Ascending aorta (tissue), 2 donors: ENCODE measurements at regions not wholly inside any gene's neighbourhood (a gene's known extent, or its start where the extent isn't known, plus 50 kb on each side); places are given as distances from the start of the nearest gene placed in this dataset.

Experiments
- DNase-seq, 2 donors: peaks; one replicate each; pipeline ENCODE4 v3.0.0-alpha.2; 2019; ENCODE audit warnings: low spot score in 2 of 2
- H3K27ac ChIP-seq, 2 donors: fragments of 200-600 bp; sonication (generic); one replicate each; pipeline ENCODE4 v1.5.1; 2016 to 2017; ENCODE audit warnings: mild to moderate bottlenecking in 1 of 2
- H3K27me3 ChIP-seq: fragments of 200-600 bp; sonication (generic); one replicate; pipeline ENCODE4 v1.5.1; 2017
- H3K36me3 ChIP-seq, 2 donors: fragments of 200-600 bp; sonication (generic); one replicate each; pipeline ENCODE4 v1.5.1; 2016
- H3K4me1 ChIP-seq, 2 donors: fragments of 200-600 bp; sonication (generic); one replicate each; pipeline ENCODE4 v1.5.1; 2016 to 2017; ENCODE audit warnings: mild to moderate bottlenecking in 1 of 2
- H3K4me3 ChIP-seq, 2 donors: fragments of 200-600 bp; sonication (generic); one replicate each; pipeline ENCODE4 v1.5.1; 2016 to 2017; ENCODE audit warnings: mild to moderate bottlenecking in 1 of 2
- H3K9me3 ChIP-seq, 2 donors: fragments of 200-600 bp; sonication (generic); one replicate each; pipeline ENCODE4 v1.5.1; 2016
- CTCF ChIP-seq, 3 experiments: fragments of 200-600 bp in 2 of 3; fragments of 450-650 bp in 1 of 3; sonication (generic) in 2 of 3; IDR thresholded peaks; one replicate each; pipeline ENCODE4 v1.5.1; 2016 to 2019; ENCODE audit warnings: antibody characterized with exemption in 3 of 3, mild to moderate bottlenecking in 1 of 3, moderate library complexity in 1 of 3
- intact Hi-C: fragments of 100-400 bp; cut with DNase I; formaldehyde crosslinking; loops from one replicate; pipeline ENCODE4 v1.15.1; 2023

GRCh38 chr1:175808573-175808972, 65.2 kb upstream of the TNR start:
- H3K36me3 ChIP-seq = no peaks in the 10 kb centered on the region
- intact Hi-C loops = no loop called here
- no peaks in the 10 kb centered on the region for H3K27me3 ChIP-seq
- H3K4me1 ChIP-seq = peaks cover 0 to 6% of the 10 kb centered on the region in 2 donors
- TF ChIP-seq CTCF (IDR thresholded peaks at IDR 0.05) = peak in 1 of 3 experiments; percentile 11
- DNase-seq = no peak
- H3K27ac ChIP-seq = no peak overlapping the region
- peaks cover 0 to 4% of the 10 kb centered on the region in 2 donors for H3K9me3 ChIP-seq
- no peak overlapping the region for H3K4me3 ChIP-seq

GRCh38 chr1:175804561-175804960, 61.2 kb upstream of the TNR start:
- Histone ChIP-seq H3K9me3 (no peaks in the 10 kb centered on the region), H3K27me3 (no peaks in the 10 kb centered on the region), H3K27ac (no peak overlapping the region), H3K4me1 (peaks cover 0 to 6% of the 10 kb centered on the region in 2 donors), H3K4me3 (no peak overlapping the region), H3K36me3 (no peaks in the 10 kb centered on the region)
- intact Hi-C loops = no loop called here
- TF ChIP-seq CTCF (IDR thresholded peaks at IDR 0.05) = no peak
- DNase-seq = no peak

- no peaks in the 10 kb centered on the region for H3K9me3 ChIP-seq
- H3K36me3 ChIP-seq = no peaks in the 10 kb centered on the region
- no peak overlapping the region for H3K4me3 ChIP-seq
- peak overlapping the region in 1 of 2 donors; percentile 2 for H3K27ac ChIP-seq
- intact Hi-C loops = no loop called here
- DNase-seq = no peak
- TF ChIP-seq CTCF (IDR thresholded peaks at IDR 0.05) = no peak
- no peaks in the 10 kb centered on the region for H3K27me3 ChIP-seq
- H3K4me1 ChIP-seq = no peaks in the 10 kb centered on the region
Measured at GRCh38 chr1:175803413-175803812, 60.0 kb upstream of the TNR start.

- DNase-seq = no peak
- H3K27ac ChIP-seq = no peak overlapping the region
- no peaks in the 10 kb centered on the region for H3K36me3 ChIP-seq
- H3K9me3 ChIP-seq = no peaks in the 10 kb centered on the region
- intact Hi-C loops = no loop called here
- H3K4me3 ChIP-seq = no peak overlapping the region
- H3K27me3 ChIP-seq = no peaks in the 10 kb centered on the region
- no peak for TF ChIP-seq CTCF (IDR thresholded peaks at IDR 0.05)
- H3K4me1 ChIP-seq = no peaks in the 10 kb centered on the region
Measured at GRCh38 chr1:175802407-175803123, 59.2 kb upstream of the TNR start.

GRCh38 chr1:175801979-175802378, 58.6 kb upstream of the TNR start:
- Histone ChIP-seq H3K9me3 (no peaks in the 10 kb centered on the region), H3K36me3 (no peaks in the 10 kb centered on the region), H3K4me3 (no peak overlapping the region), H3K27ac (no peak overlapping the region), H3K27me3 (no peaks in the 10 kb centered on the region), H3K4me1 (peaks cover 0 to 1% of the 10 kb centered on the region in 2 donors)
- no peak for TF ChIP-seq CTCF (IDR thresholded peaks at IDR 0.05)
- intact Hi-C loops = no loop called here
- no peak for DNase-seq
